Progenitor cell of endocrine pancreas (in vitro differentiated cells): ENCODE measurements at regions not wholly inside any gene's neighbourhood (a gene's known extent, or its start where the extent isn't known, plus 50 kb on each side); places are given as distances from the start of the nearest gene placed in this dataset.

Experiments used
- DNase-seq: peaks from one replicate; pipeline ENCODE4 v3.0.0; 2021; ENCODE audit warnings: low spot score; ENCODE audit not compliant: unreplicated experiment
- H3K27ac Mint-ChIP-seq: 2 replicates; pipeline ENCODE4 v1.8.0; 2021; ENCODE audit warnings: mild to moderate bottlenecking, moderate library complexity, mixed read lengths
- H3K27me3 Mint-ChIP-seq: 2 replicates; pipeline ENCODE4 v1.8.0; 2021; ENCODE audit warnings: mixed read lengths
- H3K36me3 Mint-ChIP-seq: 2 replicates; pipeline ENCODE4 v1.8.0; 2022; ENCODE audit warnings: mixed read lengths; ENCODE audit not compliant: insufficient read depth
- H3K4me1 Mint-ChIP-seq: 2 replicates; pipeline ENCODE4 v1.8.0; 2021; ENCODE audit warnings: low read depth, mixed read lengths
- H3K4me3 Mint-ChIP-seq: 2 replicates; pipeline ENCODE4 v1.8.0; 2021; ENCODE audit warnings: low read depth, mild to moderate bottlenecking, moderate library complexity, mixed read lengths
- H3K9me3 Mint-ChIP-seq: 2 replicates; pipeline ENCODE4 v1.8.0; 2021; ENCODE audit warnings: low read depth, mixed read lengths
- TF ChIP-seq, protein P1 (sequence below): fragments of 200-600 bp; sonication (generic); IDR thresholded peaks from one replicate; pipeline ENCODE4 v1.5.0; 2021; ENCODE audit warnings: antibody characterized with exemption, mild to moderate bottlenecking; ENCODE audit not compliant: unreplicated experiment

DNA sequence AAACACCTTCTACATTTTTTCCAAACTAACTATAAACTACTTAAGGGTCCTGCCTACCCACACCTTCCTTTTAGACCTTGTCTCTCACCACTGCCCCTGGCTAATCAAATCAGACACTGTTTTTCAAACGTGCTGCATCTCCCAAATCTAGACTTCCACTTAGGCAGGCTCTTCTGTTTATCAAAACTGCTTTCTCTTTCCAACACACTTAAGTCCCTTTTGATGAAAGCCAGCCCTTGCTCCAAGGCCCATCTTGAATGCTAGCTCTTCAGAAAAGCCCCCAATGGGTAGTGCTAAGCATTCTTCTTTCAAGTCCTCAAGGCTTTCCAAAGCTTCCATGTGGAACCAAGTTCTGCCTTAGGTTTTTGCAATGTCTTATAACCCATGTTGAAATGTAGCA lies 888.3 kb downstream of the TUSC7 start:
- TF ChIP-seq, protein P1, sequence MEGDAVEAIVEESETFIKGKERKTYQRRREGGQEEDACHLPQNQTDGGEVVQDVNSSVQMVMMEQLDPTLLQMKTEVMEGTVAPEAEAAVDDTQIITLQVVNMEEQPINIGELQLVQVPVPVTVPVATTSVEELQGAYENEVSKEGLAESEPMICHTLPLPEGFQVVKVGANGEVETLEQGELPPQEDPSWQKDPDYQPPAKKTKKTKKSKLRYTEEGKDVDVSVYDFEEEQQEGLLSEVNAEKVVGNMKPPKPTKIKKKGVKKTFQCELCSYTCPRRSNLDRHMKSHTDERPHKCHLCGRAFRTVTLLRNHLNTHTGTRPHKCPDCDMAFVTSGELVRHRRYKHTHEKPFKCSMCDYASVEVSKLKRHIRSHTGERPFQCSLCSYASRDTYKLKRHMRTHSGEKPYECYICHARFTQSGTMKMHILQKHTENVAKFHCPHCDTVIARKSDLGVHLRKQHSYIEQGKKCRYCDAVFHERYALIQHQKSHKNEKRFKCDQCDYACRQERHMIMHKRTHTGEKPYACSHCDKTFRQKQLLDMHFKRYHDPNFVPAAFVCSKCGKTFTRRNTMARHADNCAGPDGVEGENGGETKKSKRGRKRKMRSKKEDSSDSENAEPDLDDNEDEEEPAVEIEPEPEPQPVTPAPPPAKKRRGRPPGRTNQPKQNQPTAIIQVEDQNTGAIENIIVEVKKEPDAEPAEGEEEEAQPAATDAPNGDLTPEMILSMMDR = no peak
- no peak overlapping the region for H3K4me3 Mint-ChIP-seq
- no peaks in the 10 kb centered on the region for H3K36me3 Mint-ChIP-seq
- no peaks in the 10 kb centered on the region for H3K9me3 Mint-ChIP-seq
- no peak for DNase-seq
- H3K27ac Mint-ChIP-seq = no peak overlapping the region
- peaks cover 11% of the 10 kb centered on the region for H3K4me1 Mint-ChIP-seq
- H3K27me3 Mint-ChIP-seq = no peaks in the 10 kb centered on the region

DNA sequence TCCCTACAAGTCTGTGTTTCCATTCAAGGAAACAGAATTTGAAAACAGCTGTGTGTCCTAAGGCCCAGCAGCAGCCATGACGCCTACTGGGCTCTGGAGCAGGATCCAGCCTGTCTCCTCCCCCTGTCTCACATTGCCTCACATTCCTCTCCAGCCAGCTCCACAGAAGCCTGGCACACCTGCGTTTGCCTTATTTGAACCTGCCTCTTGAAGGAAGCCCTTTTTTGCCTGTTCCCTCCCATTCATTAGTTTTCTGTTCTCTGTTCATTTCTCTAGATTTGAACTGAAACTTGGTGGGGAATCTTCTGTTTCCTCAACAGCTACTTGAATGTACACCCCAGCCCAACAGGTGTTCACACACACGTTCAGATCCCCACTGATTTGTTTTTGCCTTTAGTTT lies 890.5 kb downstream of the TUSC7 start:
- peaks cover 11% of the 10 kb centered on the region for H3K4me1 Mint-ChIP-seq
- no peaks in the 10 kb centered on the region for H3K36me3 Mint-ChIP-seq
- H3K4me3 Mint-ChIP-seq = no peak overlapping the region
- DNase-seq = no peak
- peak overlapping the region; percentile 72 for H3K27ac Mint-ChIP-seq
- TF ChIP-seq, protein P1 = no peak
- H3K27me3 Mint-ChIP-seq = no peaks in the 10 kb centered on the region
- no peaks in the 10 kb centered on the region for H3K9me3 Mint-ChIP-seq

DNA sequence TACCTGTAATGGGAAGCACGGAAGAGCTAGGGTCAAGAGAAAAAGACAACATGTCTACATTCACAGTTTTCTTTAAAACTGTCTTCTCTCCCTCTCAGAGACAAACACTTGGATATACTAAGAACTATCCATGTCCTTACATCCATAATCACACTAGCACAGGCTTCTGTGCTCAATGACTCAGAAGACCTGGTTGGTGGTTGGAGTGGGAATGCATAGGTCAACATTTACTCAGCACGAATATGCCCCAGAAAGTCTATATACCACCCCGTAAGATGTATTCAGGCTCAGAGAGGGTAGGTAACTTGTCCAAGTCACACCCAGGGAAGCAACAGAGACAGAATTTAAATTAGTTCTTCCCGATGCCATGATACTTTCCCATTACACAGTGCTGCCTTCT lies 891.1 kb downstream of the TUSC7 start:
- Mint-ChIP-seq H3K27me3 (no peaks in the 10 kb centered on the region), H3K4me3 (no peak overlapping the region), H3K27ac (no peak overlapping the region), H3K9me3 (no peaks in the 10 kb centered on the region), H3K36me3 (no peaks in the 10 kb centered on the region), H3K4me1 (peaks cover 13% of the 10 kb centered on the region)
- TF ChIP-seq, protein P1 = no peak
- no peak for DNase-seq

DNA sequence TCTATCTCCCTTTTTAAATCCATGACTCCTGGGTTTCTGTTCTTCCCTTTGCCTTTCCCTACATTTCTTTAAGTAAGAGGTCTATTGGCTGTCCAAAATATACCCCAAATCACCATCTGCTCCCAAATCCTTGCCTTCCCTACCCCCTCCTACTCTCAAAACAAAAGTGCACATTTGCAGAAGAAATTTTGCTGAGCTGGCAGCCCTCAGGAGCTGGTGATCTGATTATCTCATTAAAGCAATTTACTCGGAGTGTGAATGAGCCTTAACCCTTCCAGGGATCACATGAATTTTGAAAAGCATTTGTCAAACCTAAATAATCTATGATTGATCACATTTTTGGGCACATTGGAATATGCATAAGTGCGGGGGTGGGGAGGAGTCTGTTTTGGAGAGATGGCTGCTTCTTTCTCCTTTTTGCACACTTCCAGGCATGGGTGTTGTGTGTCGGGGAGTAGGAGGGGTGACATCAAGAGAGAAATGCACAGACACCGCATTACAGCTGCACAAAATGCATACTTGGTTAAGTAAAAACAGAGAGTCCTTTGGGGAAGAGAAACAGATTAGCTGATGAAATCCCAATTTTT lies 892.6 kb downstream of the TUSC7 start:
- Mint-ChIP-seq H3K27ac (no peak overlapping the region), H3K9me3 (no peaks in the 10 kb centered on the region), H3K27me3 (no peaks in the 10 kb centered on the region), H3K4me1 (peaks cover 20% of the 10 kb centered on the region), H3K36me3 (no peaks in the 10 kb centered on the region), H3K4me3 (no peak overlapping the region)
- TF ChIP-seq, protein P1 = no peak
- DNase-seq = no peak

DNA sequence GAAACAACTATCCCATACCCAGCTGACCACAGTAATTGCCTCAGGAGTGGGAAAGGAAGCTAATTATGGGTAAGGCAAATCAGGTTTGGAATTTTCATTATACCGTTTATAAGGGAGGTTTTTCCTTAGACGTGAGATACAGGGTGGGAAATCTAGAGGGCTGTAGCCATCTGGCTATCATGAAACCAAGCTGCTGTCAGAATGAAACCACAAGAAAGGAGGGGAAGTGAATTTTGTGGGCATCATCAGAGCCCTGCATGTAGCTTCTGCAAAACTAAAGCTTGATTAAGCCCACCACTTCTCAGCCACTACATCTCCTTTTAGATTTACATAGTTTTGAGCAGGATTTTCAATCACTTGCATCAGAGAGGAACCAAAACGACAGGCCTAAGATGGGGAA lies 893.5 kb downstream of the TUSC7 start:
- Mint-ChIP-seq H3K27me3 (no peaks in the 10 kb centered on the region), H3K4me1 (peaks cover 23% of the 10 kb centered on the region), H3K4me3 (no peak overlapping the region), H3K9me3 (no peaks in the 10 kb centered on the region), H3K36me3 (no peaks in the 10 kb centered on the region), H3K27ac (no peak overlapping the region)
- no peak for DNase-seq
- TF ChIP-seq, protein P1 = no peak
